HL-60 (cell line): ENCODE measurements at regions not wholly inside any gene's neighbourhood (a gene's known extent, or its start where the extent isn't known, plus 50 kb on each side); places are given as distances from the start of the nearest gene placed in this dataset.

Experiments
- GABPA ChIP-seq: IDR thresholded peaks from 2 replicates; pipeline ENCODE4 v1.6.1; 2012; ENCODE audit warnings: low read depth
- POLR2AphosphoS5 ChIP-seq: IDR thresholded peaks from 2 replicates; pipeline ENCODE4 v1.6.1; 2012; ENCODE audit warnings: low read depth
- TF ChIP-seq, protein P1 (sequence below): IDR thresholded peaks from one replicate; pipeline ENCODE4 v1.5.1; 2011; ENCODE audit warnings: low read length, control low read depth, inconsistent platforms; ENCODE audit not compliant: insufficient read depth
- TF ChIP-seq, protein P2 (sequence below): IDR thresholded peaks from 2 replicates; pipeline ENCODE4 v1.6.1; 2012; ENCODE audit warnings: low read depth; ENCODE audit not compliant: insufficient replicate concordance

DNA sequence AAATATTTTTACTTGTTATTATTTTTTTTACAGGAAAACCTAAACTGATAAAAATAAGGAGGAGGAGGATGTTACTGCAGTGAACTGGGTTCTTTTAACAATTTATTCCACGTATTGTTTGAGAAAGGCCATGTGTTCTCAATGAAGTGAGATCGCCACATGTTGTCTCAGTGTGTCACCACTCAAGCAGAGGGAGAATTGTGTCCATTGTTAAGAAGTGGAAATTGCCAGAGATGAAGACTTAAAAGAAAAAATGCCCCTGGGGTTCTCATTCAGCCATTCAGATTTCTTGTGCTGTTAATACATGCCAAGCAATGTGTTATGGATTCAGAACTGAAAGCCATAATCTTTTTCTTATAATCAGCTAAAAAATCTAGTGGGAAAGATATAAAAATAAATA is 297.1 kb downstream of the NSUN3 start:
- no peak for TF ChIP-seq GABPA
- TF ChIP-seq, protein P1, sequence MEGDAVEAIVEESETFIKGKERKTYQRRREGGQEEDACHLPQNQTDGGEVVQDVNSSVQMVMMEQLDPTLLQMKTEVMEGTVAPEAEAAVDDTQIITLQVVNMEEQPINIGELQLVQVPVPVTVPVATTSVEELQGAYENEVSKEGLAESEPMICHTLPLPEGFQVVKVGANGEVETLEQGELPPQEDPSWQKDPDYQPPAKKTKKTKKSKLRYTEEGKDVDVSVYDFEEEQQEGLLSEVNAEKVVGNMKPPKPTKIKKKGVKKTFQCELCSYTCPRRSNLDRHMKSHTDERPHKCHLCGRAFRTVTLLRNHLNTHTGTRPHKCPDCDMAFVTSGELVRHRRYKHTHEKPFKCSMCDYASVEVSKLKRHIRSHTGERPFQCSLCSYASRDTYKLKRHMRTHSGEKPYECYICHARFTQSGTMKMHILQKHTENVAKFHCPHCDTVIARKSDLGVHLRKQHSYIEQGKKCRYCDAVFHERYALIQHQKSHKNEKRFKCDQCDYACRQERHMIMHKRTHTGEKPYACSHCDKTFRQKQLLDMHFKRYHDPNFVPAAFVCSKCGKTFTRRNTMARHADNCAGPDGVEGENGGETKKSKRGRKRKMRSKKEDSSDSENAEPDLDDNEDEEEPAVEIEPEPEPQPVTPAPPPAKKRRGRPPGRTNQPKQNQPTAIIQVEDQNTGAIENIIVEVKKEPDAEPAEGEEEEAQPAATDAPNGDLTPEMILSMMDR: no peak
- TF ChIP-seq POLR2AphosphoS5: no peak
- TF ChIP-seq, protein P2, sequence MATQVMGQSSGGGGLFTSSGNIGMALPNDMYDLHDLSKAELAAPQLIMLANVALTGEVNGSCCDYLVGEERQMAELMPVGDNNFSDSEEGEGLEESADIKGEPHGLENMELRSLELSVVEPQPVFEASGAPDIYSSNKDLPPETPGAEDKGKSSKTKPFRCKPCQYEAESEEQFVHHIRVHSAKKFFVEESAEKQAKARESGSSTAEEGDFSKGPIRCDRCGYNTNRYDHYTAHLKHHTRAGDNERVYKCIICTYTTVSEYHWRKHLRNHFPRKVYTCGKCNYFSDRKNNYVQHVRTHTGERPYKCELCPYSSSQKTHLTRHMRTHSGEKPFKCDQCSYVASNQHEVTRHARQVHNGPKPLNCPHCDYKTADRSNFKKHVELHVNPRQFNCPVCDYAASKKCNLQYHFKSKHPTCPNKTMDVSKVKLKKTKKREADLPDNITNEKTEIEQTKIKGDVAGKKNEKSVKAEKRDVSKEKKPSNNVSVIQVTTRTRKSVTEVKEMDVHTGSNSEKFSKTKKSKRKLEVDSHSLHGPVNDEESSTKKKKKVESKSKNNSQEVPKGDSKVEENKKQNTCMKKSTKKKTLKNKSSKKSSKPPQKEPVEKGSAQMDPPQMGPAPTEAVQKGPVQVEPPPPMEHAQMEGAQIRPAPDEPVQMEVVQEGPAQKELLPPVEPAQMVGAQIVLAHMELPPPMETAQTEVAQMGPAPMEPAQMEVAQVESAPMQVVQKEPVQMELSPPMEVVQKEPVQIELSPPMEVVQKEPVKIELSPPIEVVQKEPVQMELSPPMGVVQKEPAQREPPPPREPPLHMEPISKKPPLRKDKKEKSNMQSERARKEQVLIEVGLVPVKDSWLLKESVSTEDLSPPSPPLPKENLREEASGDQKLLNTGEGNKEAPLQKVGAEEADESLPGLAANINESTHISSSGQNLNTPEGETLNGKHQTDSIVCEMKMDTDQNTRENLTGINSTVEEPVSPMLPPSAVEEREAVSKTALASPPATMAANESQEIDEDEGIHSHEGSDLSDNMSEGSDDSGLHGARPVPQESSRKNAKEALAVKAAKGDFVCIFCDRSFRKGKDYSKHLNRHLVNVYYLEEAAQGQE: no peak
